ENCODE measurements at regions not wholly inside any gene's neighbourhood (a gene's known extent, or its start where the extent isn't known, plus 50 kb on each side); places are given as distances from the start of the nearest gene placed in this dataset.
"Not testable (repeated sequence)": the region's sequence is repeated elsewhere in the genome, so short reads cannot be mapped to it uniquely, and the experiment has no call there.

DNA sequence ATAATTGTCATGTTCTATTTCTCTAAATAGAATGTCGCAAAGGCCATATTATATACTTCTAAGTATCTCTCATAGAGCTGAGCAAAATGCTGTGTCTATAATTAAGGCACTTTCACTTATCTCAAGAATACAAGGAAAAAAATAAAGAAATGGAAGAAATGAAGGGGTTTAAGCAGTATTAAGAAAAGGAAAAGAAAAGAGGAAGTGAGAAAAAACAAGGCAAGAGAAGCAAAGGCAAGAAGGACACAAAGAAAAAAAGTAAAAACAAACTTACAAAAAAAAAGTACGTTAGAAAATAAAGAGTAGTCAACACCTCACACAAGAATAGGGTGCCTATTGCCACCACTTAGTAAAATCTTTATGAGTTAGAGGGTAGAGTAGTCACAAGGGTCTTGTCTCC is 506.2 kb downstream of the GABRG2 start:
- no peak overlapping the region for H3K4me3 ChIP-seq
- no peak for TF ChIP-seq CTCF (IDR thresholded peaks at IDR 0.05)
- H3K27ac ChIP-seq = no peak overlapping the region
- no peak for DNase-seq (ENCODE audit: low spot score)

GRCh38 chr5:162591724-162592123 is 524.2 kb downstream of the GABRG2 start:
- no peak for DNase-seq (ENCODE audit: low spot score)
- no peak overlapping the region for H3K4me3 ChIP-seq
- no peak overlapping the region for H3K27ac ChIP-seq
- no peak for TF ChIP-seq CTCF (IDR thresholded peaks at IDR 0.05)

DNA sequence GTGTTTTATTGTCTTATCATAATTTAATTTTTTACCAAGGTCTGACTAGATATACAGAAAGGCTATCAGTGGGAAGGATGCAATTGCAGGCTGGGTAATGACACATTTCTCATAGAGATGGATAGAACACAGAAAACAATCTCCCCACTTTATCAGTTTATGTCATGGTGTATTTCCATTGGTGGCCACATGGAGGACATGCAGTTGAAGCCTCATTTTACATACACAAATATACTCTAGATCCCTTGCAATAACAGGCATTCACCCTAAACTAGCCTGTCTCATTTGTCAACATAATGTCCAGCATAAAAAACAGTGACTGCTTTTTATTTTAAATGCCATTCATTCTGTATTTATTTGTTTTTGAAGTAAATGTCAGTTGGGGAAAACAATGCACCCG is 526.3 kb downstream of the GABRG2 start:
- DNase-seq (ENCODE audit: low spot score) = no peak
- peak; percentile 14 for TF ChIP-seq CTCF (IDR thresholded peaks at IDR 0.05)
- no peak overlapping the region for H3K27ac ChIP-seq
- H3K4me3 ChIP-seq = no peak overlapping the region

DNA sequence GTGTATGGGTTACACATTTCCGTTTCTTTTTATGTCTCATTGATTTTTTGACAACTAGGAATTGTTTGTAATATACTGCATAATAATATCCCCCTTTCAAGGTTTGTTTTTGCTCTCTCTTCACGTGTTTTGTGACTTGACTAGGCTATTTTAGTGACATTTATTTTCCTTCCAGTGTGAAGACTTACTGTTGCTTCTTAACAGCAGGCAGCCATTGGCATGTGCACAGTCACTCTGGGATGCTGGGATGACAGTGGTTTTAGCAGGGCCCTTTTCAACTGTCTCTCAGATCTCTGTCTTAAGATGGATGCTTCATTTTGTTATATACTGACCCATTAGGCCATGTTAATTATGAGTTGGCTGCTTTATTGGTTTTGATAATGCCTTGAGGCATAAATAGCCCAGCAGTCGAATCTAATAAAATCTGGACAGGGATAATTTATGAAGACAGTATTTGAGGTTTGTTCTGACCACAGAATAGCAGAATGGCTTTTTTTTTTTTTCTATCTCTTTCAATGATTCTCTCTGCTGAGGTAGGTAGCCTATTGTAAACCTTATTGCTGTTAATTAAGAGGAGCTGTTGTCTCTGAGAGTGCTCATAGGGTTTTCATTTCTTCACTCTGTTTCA is 536.0 kb downstream of the GABRG2 start:
- no peak for TF ChIP-seq CTCF (IDR thresholded peaks at IDR 0.05)
- no peak overlapping the region for H3K4me3 ChIP-seq
- no peak overlapping the region for H3K27ac ChIP-seq
- DNase-seq (ENCODE audit: low spot score) = no peak

- no peak for DNase-seq (ENCODE audit: low spot score)
- Histone ChIP-seq H3K27ac (no peak overlapping the region), H3K4me3 (no peak overlapping the region)
- TF ChIP-seq CTCF (IDR thresholded peaks at IDR 0.05) = no peak
Observed at GRCh38 chr5:162607879-162608278, 540.3 kb downstream of the GABRG2 start.

DNA sequence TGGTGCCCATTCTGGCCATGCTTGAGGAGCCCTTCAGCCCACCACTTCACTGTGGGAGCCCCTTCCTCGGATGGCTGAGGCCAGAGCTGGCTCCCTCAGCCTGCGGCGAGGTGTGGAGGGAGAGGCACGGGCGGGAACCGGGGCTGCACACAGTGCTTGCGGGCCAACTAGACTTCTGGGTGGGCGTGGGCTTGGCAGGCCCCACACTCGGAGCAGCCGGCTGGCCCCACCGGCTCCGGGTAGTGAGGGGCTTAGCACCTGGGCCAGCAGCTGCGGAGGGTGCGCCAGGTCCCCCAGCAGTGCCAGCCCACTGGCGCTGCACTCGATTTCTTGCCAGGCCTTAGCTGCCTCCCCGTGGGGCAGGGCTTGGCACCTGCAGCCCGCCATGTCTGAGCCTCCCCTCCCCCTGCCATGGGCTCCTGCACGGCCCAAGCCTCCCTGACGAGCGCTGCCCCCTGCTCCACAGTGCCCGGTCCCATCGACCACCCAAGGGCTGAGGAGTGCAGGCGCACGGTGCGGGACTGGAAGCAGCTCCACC is 554.2 kb downstream of the GABRG2 start:
- not testable (repeated sequence) for H3K27ac ChIP-seq; DNase-seq (ENCODE audit: low spot score)

DNA sequence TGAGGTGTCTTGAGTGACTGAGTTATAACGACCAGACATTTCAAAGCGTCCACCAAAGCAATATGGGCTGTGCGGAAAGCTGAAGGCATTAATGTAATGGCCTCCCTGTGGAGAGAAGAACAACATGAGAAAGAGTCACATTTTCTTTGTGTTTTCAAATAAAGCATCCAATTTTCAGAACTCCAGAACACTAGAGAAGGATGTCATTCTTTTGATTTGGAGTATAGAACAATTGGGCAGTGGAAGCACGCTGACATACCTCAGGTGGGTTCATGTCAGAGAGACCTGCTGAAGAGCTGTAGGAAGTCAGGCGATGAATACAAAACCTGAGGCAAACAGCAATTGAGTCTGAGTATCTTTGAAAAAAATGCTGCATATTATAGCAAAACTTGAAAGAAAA is 556.5 kb downstream of the GABRG2 start:
- TF ChIP-seq CTCF (IDR thresholded peaks at IDR 0.05) = no peak

More for the DNA sequence above, 554.2 kb downstream of the GABRG2 start:
- not testable (repeated sequence) for H3K4me3 ChIP-seq

More for the DNA sequence above, 556.5 kb downstream of the GABRG2 start:
- no peak for DNase-seq (ENCODE audit: low spot score)
- H3K27ac ChIP-seq = no peak overlapping the region
- H3K4me3 ChIP-seq = no peak overlapping the region
